Right renal pelvis (tissue), 4 donors: ENCODE measurements at regions not wholly inside any gene's neighbourhood (a gene's known extent, or its start where the extent isn't known, plus 50 kb on each side); places are given as distances from the start of the nearest gene placed in this dataset.
"Not testable (repeated sequence)": the region's sequence is repeated elsewhere in the genome, so short reads cannot be mapped to it uniquely, and the experiment has no call there.

ENCODE experiments used
- DNase-seq, 4 donors: peaks; one replicate each; pipeline ENCODE4 v3.0.0-alpha.2; 2013; ENCODE audit warnings: low read depth in 4 of 4, low spot score in 3 of 4, missing footprints in 1 of 4

DNA sequence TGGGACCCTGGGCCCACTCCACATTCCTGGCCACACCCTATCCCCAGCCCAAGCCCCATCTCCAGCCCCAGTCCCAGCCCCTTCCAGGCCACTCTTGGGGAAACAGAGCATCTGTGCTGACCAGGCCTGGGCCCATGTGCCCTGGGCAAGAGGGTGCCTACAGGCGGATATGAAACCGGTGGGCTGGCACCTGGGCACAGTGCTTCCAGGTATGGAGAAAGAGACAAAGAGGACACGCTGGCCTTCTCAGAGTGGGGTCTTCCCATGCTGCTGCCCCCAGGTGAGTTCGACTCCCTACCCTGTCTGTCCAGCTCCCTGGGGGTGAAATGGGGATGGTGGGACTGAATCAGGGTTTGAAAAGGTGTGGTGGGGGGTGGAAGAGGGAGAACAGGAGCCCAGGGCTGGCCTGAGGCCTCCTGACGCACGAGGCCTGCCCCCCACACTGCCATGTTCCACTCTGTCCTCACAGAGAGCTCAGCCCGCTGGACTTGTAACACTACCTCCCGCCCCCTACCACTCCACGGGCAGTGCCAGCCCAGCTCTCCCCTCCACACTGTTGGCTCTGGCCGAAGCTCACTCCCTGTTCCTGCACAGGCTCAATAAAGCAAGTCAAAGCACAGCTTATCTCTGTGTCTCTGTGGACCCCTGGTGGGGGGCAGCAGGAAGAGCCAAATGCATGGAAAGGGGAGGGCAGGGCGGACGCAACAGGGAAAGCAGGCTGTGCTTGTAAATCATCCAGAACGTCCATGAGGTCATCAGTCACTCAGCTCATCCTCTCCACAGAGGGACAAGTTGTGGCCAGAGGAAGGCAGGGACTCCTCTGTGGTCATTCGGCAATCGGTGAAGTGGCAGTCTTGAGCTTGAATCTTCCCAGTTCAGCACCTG, 71.1 kb upstream of the TMEM97 start:
- no peak for DNase-seq

DNA sequence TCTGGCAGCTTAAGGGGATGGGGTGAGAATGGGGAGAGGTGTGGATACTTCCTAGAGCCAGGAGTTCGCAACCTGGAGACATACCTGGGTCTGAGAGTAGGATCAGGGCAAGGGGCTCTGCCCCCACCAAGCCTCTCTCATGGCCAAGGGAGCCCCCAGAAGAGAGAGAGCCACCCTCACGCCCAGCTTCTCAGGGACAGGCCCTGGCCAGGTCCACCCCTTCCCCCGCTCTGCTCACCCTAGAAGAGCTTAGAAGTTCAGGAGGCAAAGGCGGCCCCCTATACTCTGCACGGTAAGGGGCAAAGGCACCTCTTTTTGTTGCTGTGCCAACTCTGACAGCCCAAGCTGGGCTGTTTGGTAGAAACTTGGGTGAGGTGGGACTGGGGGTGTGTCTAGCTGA, 69.3 kb upstream of the TMEM97 start:
- no peak for DNase-seq

DNA sequence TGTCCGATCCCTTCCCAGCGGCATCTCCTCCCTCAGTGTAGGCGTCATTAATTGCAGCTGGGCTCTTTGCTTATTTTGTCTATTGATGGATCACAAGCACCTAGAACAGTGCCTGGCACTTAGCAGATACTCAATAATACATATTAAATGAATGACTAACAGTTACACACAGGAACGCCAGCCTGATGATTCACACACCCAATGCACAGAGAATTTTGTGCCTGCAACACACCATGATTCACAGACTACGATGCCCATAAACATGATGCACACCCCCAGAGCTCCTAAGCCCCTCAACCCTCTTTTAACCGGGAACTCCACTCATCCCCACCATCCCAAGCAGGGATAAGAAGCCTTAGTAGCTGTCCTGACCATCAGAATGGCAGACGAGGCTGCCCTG, 66.6 kb upstream of the TMEM97 start:
- DNase-seq: no peak

DNA sequence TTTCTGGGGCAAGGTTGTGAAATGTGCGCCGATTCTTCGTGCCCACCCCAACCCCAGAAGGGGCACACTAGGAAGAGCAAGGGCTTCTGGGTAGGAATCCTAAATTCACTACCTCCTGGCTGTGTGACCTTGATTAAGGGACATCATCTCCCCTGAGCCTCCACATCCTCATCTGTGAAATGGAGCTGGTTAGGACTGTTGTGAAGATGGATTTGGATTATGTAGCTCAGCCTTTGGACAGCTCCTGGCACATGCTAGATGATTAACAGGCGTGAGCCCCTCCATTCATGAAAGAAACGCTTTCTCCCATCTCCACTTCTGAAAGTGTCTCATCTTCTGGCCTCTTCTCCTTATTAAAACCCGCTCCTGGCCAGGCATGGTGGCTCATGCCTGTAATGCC, 65.3 kb upstream of the TMEM97 start:
- no peak for DNase-seq

DNA sequence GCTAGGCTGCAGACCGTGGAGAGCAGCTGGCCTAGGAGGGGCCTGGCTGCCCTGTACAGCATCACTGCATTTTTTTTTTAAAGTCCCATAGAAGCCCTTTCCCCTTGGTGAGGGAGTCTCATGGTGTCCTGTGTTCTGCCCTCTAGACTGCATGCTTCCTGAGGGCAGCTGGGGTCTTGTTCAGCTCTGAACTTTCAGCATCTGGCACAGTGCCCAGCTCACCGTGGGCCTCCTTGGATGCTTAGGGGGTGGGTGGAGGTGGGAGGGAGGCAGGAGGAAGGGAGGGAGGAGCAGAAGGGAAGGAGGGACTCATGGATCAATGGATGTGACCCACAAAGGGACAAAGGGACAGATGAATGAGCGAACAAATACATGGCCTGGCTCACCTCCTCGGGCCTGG, 63.4 kb upstream of the TMEM97 start:
- DNase-seq: no peak

DNA sequence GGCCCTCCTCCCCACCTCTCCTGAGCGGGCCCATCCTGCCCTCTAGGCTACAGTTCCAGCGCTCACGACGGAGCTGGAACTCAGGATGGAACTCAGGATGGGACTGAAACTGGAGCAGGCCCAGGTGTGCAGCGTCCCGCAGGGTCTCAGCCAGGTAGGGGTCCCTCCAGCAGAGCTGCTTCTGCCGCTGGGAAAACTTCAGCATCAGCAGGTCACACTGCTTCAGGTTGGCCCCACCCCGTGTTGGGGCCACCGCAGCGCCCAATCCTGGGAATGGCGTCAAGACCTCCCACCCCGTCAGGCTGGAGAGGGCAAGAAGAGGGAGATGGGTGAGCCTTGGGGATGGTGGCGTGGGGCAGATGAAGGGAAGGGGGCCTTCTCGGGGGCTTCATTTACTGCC, 62.6 kb upstream of the TMEM97 start:
- no peak for DNase-seq

DNA sequence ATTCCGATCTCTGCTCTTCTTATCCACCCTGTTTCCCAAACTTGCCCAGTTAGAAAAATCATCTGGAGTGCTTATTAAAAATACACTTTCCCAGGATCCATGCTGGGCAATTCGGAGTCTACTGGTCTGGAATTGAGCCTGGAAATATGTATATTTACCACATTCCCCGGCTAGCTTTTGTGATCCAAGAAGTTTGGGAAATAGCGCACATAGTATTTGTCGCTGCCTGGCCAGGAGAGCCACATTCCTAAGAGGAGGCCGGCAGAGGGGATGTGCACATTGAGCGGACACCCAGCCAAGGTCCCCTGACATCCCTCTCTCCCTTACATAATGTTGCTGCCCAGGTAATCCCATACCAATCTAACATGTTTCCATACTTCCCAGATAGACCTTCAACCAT, 62.1 kb upstream of the TMEM97 start:
- no peak for DNase-seq

DNA sequence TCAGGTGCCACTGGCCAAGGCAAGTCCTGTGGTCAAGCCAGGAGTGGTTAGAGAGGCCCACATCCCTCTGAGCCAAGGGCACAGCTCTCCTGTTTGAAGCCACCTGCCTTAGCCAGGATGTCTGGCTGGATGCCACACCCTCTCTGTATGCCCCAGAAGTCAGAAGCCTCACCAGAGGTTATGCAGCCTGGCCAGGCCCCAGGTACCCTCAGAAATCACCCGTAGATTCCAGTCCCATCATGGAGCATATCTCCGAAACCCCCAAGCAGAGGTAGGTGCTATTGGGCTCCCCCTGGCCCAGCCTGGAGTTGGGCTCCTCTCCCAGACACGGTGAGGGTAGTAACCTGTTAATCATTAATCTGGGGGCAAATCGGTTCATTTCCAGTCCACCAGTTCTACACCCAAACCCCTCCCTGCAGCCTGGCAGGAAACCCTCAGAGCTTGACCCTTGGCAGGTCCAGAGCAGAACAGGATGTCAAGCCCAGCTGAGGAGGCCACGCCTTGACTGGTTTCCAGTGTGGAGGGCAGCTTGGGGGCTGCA, 60.6 kb upstream of the TMEM97 start:
- DNase-seq: peak in 2 of 4 donors; percentile 44 to 52

DNA sequence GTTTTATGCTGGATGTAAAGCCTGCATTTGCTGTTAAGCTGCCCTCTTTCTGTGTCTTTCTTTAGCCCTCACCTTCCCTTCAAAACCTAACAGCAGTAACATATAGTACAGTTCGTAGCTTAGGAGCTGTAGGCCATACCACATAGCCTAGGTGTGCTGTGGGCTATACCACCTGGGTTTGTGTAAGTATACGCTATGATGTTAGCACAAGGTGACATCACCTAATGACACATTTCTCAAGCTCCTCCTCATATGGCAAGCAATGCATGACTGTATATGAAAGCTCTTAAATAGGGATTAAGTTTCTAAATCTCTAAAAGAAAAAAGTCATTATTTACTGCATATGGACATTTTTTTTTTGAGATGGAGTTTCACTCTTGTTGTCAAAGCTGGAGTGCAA, 57.8 kb upstream of the TMEM97 start:
- DNase-seq: no peak

DNA sequence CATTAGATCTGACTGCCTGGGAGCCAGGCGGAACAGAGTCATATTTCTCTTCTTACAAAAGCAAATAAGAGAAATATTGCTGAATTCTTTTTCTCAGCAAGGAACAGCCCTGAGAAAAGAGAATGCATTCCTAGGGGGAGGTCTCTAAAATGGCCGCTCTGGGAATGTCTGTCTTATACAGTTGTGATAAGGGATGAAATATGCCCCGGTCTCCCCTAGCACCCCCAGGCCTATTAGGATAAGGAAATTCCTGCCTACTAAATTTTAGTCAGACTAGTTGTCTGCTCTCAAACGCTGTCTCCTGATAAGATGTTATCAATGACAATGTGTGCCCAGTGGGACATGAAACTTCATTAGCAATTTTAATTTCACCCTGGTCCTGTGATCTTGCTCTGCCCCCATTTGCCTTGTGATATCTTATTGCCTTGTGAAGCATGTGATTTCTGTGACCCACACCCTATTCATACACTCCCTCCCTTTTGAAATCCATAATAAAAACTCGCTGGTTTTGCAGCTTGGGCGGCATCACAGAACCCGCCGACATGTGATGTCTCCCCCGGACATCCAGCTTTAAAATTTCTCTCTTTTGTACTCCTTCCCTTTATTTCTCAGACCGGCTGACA, 56.8 kb upstream of the TMEM97 start:
- not testable (repeated sequence) for DNase-seq

DNA sequence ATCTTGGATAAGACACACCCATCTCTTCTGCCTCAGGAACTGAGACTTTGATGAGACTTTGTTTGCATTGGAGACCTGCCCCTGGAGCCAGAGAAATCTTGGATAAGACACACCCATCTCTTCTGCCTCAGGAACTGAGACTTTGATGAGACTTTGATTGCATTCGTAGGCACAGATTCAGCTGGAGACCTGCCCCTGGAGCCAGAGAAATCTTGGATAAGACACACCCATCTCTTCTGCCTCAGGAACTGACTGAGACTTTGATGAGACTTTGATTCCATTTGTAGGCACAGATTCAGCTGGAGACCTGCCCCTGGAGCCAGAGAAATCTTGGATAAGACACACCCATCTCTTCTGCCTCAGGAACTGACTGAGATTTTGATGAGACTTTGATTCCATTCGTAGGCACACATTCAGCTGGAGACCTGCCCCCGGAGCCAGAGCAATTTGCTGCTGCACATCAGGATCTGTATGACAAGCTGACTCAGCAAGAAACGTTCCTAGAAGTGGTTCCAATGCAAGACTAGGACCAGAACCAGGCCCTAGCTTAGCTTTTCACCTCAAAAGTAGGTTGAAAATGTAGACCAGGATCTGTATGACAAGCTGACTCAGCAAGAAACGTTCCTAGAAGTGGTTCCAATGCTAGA, 54.0 kb upstream of the TMEM97 start:
- not testable (repeated sequence) for DNase-seq

DNA sequence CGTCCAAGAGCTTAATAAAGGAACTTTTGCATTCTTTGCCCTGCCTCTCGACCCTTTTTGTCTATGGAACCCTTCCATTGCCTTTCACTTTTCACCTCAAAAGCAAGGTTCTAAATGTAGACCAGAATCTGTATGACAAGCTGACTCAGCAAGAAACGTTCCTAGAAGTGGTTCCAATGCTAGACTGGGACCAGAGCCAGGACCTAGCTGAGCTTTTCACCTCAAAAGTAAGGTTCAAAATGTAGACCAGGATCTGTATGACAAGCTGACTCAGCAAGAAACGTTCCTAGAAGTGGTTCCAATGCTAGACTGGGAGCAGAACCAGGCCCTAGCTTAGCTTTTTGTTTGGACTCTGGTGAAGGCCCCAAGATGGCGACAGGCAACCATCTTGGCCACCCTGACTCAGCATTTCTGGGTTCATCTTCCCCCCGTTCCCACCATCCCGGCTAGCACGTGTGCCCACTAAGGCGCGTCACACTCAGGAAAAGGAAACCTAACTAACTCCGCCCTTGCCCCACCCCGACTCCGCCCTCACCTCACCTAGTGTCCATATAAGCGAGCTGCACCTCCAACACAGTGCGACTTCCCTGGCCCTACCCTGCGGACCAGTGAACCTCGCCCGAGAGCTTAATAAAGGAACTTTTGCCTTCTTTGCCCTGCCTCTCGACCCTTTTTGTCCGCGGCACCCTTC, 53.0 kb upstream of the TMEM97 start:
- DNase-seq: not testable (repeated sequence)

DNA sequence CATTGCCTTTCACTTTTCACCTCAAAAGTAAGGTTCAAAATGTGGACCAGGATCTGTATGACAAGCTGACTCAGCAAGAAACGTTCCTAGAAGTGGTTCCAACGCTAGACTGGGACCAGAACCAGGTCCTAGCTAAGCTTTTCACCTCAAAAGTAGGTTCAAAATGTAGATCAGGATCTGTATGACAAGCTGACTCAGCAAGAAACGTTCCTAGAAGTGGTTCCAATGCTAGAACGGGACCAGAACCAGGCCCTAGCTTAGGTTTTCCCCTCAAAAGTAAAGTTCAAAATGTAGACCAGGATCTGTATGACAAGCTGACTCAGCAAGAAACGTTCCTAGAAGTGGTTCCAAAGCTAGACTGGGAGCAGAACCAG, 52.5 kb upstream of the TMEM97 start:
- not testable (repeated sequence) for DNase-seq

DNA sequence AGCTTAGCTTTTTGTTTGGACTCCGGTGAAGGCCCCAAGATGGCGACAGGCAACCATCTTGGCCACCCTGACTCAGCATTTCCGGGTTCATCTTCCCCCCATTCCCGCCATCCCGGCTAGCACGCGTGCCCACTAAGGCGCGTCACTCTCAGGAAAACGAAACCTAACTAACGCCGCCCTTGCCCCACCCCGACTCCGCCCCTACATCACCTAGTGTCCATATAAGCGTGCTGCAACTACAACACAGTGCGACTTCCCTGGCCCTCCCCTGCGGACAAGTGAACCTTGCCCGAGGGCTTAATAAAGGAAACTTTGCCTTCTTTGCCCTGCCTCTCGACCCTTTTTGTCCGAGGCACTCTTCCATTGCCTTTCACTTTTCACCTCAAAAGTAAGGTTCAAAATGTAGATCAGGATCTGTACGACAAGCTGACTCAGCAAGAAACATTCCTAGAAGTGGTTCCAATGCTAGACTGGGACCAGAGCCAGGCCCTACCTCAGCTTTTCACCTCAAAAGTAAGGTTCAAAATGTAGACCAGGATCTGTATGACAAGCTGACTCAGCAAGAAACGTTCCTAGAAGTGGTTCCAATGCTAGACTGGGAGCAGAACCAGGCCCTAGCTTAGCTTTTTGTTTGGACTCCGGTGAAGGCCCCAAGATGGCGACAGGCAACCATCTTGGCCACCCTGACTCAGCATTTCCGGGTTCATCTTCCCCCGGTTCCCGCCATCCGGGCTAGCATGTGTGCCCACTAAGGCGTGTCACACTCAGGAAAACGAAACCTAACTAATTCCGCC, 51.9 kb upstream of the TMEM97 start:
- DNase-seq: not testable (repeated sequence)

DNA sequence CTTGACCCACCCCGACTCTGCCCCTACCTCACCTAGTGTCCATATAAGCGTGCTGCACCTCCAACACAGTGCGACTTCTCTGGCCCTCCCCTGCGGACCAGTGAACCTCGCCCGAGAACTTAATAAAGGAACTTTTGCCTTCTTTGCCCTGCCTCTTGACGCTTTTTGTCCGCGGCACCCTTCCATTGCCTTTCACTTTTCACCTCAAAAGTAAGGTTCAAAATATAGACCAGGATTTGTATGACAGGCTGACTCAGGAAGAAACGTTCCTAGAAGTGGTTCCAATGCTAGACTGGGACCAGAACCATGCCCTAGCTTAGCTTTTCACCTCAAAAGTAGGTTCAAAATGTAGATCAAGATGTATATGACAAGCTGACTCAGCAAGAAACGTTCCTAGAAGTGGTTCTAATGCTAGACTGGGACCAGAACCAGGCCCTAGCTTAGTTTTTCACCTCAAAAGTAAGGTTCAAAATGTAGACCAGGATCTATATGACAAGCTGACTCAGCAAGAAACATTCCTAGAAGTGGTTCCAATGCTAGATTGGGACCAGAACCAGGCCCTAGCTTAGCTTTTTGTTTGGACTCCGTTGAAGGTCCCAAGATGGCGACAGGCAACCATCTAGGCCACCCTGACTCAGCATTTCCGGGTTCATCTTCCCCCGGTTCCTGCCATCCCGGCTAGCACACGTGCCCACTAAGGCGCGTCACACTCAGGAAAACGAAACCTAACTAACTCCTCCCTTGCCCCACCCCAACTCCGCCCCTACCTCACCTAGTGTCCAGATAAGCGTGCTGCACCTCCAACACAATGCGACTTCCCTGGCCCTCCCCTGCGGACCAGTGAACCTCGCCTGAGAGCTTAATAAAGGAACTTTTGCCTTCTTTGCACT, 51.0 kb upstream of the TMEM97 start:
- no peak for DNase-seq

DNA sequence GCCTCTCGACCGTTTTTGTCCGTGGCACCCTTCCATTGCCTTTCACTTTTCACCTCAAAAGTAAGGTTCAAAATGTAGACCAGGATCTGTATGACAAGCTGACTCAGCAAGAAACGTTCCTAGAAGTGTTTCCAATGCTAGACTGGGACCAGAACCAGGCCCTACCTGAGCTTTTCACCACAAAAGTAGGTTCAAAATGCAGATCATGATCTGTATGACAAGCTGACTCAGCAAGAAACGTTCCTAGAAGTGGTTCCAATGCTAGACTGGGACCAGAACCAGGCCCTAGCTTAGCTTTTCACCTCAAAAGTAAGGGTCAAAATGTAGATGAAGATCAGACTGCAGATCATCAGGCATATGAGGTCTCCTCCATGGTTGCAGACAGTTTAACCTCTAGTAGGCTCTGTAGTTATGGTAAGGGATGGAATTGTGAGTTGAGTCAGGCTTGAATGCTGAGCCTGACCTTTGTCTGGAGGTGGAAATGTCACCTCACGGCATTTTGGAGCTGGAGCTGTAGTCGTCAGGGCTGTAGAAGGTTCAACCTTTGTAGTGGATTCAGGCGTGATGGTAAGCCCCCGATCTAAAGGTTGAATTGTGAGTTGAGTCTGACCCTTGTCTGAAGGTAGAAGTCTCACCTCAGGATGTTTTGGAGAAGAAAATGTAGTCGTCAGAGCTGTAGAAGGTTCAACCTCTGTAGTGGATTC, 50.2 kb upstream of the TMEM97 start:
- no peak for DNase-seq
